Left hindlimb (tissue), 1 donor: ENCODE measurements at regions not wholly inside any gene's neighbourhood (a gene's known extent, or its start where the extent isn't known, plus 50 kb on each side); places are given as distances from the start of the nearest gene placed in this dataset.

Experiments
- DNase-seq: peaks from one replicate; pipeline ENCODE4 v3.0.0-alpha.2; 2018

GRCh38 chr17:12296209-12296625 lies 275.5 kb downstream of the MAP2K4 start:
- DNase-seq: no peak

- no peak for DNase-seq
Observed at GRCh38 chr17:12301551-12301950, 280.9 kb downstream of the MAP2K4 start.

GRCh38 chr17:12302711-12303110 lies 282.0 kb downstream of the MAP2K4 start:
- no peak for DNase-seq

GRCh38 chr17:12310811-12311210 lies 290.1 kb downstream of the MAP2K4 start:
- no peak for DNase-seq

GRCh38 chr17:12312692-12313091 lies 292.0 kb downstream of the MAP2K4 start:
- DNase-seq: no peak

- no peak for DNase-seq
Observed at GRCh38 chr17:12313786-12314185, 293.1 kb downstream of the MAP2K4 start.

- no peak for DNase-seq
Observed at GRCh38 chr17:12316021-12316420, 295.3 kb downstream of the MAP2K4 start.

- no peak for DNase-seq
Observed at GRCh38 chr17:12318571-12319266, 298.0 kb downstream of the MAP2K4 start.

GRCh38 chr17:12320286-12320685 lies 299.6 kb downstream of the MAP2K4 start:
- no peak for DNase-seq

- DNase-seq: no peak
Observed at GRCh38 chr17:12328204-12328603, 307.5 kb downstream of the MAP2K4 start.

GRCh38 chr17:12330456-12330855 lies 309.8 kb downstream of the MAP2K4 start:
- DNase-seq: no peak

- no peak for DNase-seq
Observed at GRCh38 chr17:12341328-12341727, 320.7 kb downstream of the MAP2K4 start.

GRCh38 chr17:12342161-12342560 lies 321.5 kb downstream of the MAP2K4 start:
- DNase-seq: no peak

GRCh38 chr17:12342609-12343435 lies 322.1 kb downstream of the MAP2K4 start:
- no peak for DNase-seq

GRCh38 chr17:12348476-12348875 lies 317.2 kb upstream of the MYOCD start:
- no peak for DNase-seq

- no peak for DNase-seq
Observed at GRCh38 chr17:12349297-12349696, 316.4 kb upstream of the MYOCD start.

- DNase-seq: no peak
Observed at GRCh38 chr17:12352127-12352526, 313.6 kb upstream of the MYOCD start.

- DNase-seq: no peak
Observed at GRCh38 chr17:12357600-12357999, 308.1 kb upstream of the MYOCD start.

- no peak for DNase-seq
Observed at GRCh38 chr17:12358477-12358876, 307.2 kb upstream of the MYOCD start.

- DNase-seq: no peak
Observed at GRCh38 chr17:12362853-12363455, 302.7 kb upstream of the MYOCD start.

- DNase-seq: no peak
Observed at GRCh38 chr17:12365805-12366204, 299.9 kb upstream of the MYOCD start.

GRCh38 chr17:12369065-12369464 lies 296.6 kb upstream of the MYOCD start:
- no peak for DNase-seq

GRCh38 chr17:12376276-12376675 lies 289.4 kb upstream of the MYOCD start:
- no peak for DNase-seq

- no peak for DNase-seq
Observed at GRCh38 chr17:12386225-12386624, 279.5 kb upstream of the MYOCD start.
